HG03520 (cell line): ENCODE measurements at regions not wholly inside any gene's neighbourhood (a gene's known extent, or its start where the extent isn't known, plus 50 kb on each side); places are given as distances from the start of the nearest gene placed in this dataset.

Source experiments
- ATAC-seq: cut with Tn5 transposase; IDR thresholded peaks from one replicate; pipeline ENCODE4 v1.9.1; 2021; ENCODE audit warnings: mild to moderate bottlenecking, moderate library complexity; ENCODE audit not compliant: unreplicated experiment

DNA sequence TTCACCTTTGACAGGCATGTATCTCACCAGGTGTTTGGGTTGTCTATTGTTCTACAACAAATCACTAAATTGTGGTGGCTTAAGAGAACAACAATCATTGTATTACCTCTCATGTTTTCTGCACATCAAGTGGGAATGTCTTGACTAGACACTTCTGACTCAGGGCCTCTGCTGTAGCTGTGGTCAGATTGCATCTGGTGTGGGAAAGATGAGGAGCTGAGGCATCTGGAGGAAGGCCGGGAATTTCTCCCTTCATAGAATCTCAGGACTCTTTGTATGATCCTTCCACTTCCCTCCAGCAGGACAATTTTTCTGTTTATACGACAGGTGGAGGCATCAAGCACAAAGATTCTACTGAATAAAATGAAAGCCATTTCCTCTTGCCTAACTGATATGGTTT lies 511.8 kb upstream of the NBEA start:
- ATAC-seq: no peak

- no peak for ATAC-seq
These were observed 510.1 kb upstream of the NBEA start for GRCh38 chr13:34431827-34432581.

DNA sequence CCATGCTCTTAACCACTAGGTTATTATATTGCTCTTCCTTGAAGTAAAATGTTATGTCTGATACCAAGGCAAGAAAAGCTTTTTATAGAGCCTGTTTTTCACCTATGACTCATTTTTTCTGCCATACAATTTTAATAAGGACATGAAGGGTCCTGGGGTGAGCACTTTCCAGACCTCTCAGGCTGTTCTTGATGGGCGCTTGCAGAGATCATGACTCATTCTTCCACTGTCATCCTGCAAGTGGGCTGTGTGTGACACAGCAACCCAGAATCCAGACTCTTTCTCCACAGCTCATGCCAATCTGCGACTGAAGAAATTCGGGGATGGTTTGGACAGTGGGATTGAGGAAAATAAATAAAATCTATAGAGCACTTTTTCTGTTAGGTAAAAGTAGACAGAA lies 506.7 kb upstream of the NBEA start:
- ATAC-seq: no peak

DNA sequence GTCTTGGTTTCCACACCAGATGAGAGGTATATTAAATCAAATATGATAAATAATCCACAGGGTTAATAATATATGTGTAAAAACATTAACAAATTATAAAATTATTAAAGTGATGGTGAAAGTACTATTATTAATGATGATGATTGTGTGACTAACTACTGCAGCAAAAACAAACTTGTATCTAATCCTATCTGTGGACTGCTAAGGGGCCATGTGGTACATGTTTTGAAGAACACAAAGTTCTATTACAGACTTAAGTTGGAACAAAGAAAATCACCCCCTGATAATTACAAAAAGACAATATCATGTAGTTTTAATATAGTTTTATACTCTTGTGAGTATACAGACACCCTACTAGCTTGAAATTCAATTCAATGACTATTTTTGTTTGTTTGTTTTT lies 504.2 kb upstream of the NBEA start:
- ATAC-seq: no peak

GRCh38 chr13:34452831-34453230 lies 489.2 kb upstream of the NBEA start:
- ATAC-seq: no peak

DNA sequence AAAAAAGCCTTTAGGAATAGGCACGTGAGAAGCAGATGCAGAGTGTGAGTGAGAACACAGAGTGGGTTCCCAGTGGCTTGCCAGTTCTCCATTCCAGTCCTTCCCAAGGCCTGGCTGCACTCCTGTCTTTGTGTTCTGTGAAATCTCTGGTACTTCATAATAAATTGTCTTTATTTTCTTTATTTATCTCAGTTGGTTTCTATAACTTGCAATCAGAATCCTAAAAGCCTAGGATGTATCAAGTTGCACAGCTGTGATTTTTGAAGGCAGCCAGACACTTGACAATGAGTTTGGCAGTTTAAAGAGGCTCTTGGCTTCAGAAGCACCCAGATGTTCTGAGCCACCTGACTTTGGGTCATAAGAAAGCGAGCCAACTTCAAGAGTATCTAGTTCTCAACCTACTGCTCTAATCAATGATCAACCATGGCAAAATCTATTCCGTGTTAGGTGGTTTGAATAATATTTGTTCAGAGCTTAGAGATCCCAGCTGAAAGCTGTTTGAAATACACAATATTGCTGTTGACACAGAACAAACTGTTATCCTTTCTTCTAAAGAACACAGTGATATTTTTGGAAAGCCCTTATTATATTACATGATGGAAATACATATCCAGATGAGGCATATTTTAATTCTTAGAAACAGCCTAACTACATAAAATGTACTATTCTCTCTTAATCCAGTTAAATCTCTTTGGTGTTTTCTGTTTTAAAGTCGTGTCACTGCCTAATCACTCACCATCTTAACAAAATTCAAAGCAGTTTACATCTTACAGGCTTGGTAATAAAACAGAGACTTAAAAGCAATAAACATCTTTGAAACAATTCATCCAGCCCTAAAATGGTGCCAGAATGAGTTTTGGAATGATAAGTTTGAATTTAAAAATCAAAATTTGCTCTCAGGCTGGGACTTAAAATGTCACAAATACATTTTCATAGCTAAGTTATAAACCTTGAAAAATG lies 483.0 kb upstream of the NBEA start:
- no peak for ATAC-seq

DNA sequence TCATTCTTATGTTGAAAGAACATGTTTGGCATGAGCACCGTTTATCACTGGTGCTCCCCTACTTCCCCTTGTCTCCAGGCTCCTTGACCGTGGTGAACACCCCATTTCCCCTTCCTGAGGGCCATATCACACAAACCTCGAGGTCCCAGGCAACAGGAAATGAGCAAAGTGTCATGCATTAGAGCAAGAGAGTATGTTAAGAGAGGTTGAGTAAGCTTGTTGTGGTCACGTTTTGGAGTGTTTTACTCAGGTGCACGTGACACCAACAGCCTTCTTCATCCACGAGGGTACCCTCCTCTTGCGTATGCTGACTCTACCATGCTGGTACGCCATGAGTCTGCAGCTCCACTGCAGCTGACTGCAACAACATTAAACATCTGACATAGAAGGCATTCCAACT lies 482.2 kb upstream of the NBEA start:
- no peak for ATAC-seq

DNA sequence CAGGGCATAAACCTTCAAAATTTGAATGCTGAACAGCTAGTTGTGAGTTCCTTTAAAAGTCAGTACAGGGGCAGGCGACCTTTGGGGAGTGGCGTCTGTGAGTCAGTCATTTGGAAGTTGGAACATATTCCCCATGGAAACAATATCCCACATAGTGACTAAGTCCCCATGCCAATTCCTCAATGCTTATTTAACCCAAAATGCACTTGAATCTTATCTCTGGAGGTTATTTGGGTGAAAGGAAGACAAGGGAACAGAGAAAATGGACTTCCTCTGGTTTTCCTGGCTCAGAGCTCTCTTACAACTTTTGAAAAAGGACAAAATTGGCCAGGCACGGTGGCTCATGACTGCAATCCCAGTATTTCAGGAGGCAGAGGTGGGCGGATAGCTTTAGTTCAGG lies 479.2 kb upstream of the NBEA start:
- no peak for ATAC-seq

GRCh38 chr13:34464011-34464410 lies 478.1 kb upstream of the NBEA start:
- ATAC-seq: no peak

DNA sequence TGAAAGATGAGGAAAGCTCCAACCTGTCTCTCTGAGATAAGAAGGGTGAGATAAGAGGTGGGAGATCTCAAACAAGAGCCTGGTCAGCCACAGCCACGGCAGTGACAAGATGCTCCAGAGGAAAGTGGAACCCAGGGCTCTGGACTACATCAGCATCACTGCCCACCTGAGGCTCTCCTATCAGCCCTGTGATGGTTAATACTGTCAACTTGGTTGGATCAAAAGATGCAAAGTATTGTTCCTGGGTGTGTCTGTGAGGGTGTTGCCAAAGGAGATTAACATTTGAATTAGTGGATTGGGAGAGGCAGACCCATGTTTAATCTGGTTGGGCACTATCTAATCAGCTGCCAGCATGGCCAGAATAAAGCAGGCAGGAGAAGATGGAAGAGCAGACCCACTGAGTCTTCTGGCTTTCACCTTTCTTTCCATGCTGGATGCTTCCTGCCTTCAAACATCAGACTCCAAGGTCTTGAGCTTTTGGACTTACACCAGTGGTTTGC lies 476.6 kb upstream of the NBEA start:
- no peak for ATAC-seq

DNA sequence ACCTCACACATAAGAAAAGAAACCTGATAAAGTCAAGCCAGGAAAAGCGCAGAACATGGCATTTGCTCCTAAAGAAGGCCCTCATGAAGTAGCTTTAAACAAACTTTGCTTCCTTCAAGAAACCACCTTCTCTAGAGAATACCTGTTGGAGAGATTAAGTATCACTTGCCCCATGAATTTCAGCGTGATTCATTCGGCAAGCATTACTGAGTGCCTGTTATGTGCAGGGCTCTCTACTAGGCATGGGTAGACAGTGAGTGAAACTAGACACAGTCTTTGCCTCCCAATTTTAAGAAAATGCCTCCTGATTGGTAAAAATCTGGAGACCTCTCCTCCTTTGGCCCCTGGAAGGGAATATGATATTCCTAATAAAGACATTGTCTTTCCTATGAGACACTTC lies 475.8 kb upstream of the NBEA start:
- no peak for ATAC-seq

DNA sequence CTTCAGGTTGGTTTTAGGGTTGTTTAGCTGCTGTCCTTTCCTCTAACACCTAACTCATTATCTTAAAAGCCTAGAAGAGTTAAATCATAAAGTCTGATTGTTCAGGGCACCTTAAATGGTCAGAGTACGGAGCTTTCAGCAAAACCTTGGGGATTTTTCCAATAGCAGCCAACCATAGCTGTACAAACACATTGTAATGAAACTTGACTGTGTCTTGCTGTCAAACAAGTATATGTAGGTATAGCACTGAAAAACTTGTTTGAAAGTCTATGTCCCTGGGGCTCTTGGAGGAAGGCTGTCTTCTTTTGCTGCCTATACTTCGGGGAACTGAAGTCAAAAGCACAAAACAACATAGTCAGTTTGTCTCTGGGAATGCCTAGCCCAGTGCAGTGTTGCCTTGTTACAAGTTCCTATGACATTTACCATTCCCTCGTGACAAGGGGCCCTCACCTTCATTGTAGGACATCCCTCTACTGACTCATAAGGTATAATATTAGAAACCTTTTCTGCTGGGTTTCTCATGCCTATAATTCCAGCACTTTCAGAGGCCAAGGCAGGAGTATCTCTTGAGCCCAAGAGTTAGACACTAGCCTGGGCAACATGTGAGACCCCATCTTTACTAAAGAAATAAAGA lies 474.5 kb upstream of the NBEA start:
- no peak for ATAC-seq

DNA sequence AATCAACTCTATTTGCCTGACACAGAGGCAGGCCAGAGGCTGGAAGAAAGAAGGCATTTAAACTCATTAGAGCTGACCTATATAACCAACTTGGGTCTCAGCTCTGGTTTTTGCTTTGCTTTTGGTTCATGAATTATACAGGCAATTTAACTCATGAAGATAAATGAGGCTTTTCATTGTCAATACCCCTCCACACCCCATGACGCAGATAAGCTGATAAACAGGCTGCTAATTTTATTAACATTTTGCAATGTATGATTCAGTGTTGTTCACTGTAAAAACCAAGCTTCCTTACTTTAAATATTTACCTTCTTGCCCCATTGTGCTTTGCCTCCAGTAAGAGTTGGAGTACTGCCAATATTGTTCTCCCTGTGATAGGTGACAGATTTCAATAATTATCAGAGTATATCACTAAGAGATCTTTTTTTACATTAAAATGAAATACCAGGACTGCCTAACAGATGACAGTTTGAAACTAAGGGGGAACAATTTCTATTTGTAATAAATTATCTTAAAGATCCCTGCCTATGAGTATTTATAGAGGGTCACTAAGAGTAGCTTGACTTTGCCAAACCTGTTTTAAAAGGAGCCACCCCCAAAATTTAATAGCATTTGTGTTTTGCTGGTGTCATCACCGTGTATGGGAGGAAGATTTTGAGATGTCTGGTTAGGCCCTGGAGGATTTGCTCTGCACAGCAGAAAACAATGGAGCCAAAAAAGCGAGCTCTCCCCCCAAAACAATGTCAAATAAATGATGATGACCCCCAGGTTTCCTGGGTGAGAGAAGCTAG lies 472.7 kb upstream of the NBEA start:
- ATAC-seq: no peak

GRCh38 chr13:34474187-34474868 lies 467.7 kb upstream of the NBEA start:
- no peak for ATAC-seq

DNA sequence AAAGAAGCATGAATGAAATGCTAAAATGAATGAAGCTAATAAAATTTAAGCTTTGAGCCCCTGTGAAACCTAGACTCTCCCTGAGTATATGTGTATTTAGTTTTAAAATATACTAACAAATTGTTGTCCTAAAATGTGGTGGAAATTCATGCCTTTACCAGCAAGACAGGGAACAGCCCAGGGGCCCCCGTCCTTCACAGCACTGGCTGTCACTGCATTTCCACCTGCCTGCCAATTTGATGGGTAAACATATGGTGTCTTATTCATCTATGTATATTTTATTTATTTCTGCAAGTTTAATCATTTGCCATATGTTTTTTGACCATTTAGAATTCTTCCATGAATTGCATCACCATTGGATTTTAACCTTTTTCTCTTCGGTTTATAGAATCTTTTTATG lies 463.7 kb upstream of the NBEA start:
- no peak for ATAC-seq

- no peak for ATAC-seq
These were observed 440.1 kb upstream of the NBEA start for GRCh38 chr13:34502011-34502410.

- ATAC-seq: no peak
These were observed 439.4 kb upstream of the NBEA start for GRCh38 chr13:34502621-34503020.

DNA sequence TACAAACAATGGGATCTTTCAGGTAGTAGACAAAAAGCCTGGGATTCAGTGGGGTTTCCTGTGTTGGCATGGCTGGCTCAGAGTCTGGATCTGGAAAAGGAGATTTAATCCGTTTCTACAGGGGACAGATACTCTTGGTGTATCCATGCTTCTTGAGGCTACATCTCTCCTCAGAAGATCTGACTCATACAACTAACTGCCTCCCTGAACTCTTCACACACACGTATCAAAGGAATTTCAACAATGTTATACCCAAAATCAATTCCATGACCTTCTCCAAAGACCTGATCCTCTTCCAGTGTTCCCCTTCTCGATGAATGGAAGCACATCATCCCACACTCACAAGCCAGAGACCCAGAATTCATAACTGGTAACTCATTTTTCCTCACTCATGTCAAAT lies 435.3 kb upstream of the NBEA start:
- ATAC-seq: no peak

- ATAC-seq: no peak
These were observed 434.4 kb upstream of the NBEA start for GRCh38 chr13:34507630-34508029.

GRCh38 chr13:34512817-34513216 lies 429.3 kb upstream of the NBEA start:
- no peak for ATAC-seq
